NCI-H187 treated with DMSO at 0.1 percent for 48 hours (cell line): ENCODE measurements at regions not wholly inside any gene's neighbourhood (a gene's known extent, or its start where the extent isn't known, plus 50 kb on each side); places are given as distances from the start of the nearest gene placed in this dataset.
"Not testable (repeated sequence)": the region's sequence is repeated elsewhere in the genome, so short reads cannot be mapped to it uniquely, and the experiment has no call there.

Source experiments
- DNase-seq: peaks from one replicate; lab custom pipeline; 2025; lab: John Stamatoyannopoulos, UW

DNA sequence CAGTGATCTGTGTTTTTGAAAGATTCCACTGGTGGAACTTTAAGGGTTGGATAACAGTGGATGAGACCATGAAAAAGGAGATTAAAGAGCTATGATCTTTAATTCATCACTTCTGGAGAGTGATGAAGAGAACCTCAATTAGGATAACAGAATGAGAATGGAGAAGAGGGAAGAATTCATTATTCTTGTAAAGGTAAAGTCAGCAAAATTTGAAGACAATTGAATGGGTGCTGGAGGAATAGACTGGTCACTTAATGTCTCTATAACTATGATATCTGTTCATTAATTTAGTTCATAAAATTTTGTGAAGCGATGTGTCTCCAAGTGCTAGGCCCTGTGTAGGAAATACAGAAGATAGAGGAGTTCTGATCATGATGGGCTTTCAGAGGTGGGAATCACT lies 1013.2 kb upstream of the FANCL start:
- no peak for DNase-seq

DNA sequence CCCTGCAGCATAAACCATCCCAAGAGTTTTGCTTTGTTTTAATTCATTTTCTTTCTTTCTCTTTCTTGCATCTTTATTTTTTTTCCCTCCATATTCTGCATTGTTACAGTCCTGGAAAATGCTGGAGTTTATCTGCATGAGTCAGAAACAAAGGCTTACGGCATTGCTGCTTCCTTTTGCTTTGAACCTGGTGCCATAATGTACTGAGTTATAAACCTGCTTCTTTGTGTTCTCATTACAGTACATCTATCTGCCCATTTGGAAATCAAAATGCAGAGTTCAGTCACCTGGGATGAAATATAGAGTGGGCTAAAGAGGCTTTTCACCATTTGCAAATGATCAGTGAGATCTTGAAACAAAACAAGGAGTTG lies 1009.2 kb upstream of the FANCL start:
- no peak for DNase-seq

DNA sequence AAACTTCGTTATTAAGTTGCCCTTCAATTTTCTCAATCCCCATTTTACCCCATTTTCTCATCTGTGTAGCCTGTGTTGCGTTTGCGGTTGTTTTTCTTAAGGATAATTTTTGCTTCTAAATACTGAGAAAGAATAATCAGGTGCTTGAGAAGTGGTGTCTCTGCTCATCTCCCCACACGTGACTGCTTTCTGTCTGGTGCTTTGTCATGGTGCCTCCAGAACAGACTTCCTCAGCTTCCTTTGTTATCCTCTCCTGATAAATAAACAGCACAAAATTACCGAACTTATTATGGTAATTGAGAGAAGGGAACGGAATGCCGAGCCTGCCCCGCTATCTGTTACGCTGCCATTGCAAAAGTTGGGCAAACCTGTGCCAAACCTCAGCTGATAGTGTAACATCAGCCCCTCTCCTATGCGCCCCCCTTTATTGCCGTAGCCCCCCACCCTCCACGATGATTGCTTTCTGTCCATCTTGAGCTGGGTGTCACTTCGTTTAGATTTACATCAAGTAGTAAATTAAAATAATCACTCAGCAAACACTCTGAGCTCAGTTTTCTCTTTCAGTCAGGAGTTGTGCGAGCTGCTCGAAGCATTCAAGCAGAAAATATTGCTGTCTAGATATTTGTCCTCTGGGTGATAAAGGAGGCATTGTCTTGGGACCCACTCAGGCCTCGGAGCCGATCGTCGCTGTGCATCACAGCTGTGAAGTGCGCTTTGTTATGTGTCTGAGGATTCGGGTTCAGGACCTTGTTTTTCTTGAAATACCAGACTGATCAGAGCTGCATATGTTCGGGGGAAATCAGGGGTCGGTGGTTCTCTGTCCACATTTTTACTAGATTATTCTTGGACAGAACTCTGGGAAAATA lies 1008.5 kb upstream of the FANCL start:
- DNase-seq = peak; percentile 51

DNA sequence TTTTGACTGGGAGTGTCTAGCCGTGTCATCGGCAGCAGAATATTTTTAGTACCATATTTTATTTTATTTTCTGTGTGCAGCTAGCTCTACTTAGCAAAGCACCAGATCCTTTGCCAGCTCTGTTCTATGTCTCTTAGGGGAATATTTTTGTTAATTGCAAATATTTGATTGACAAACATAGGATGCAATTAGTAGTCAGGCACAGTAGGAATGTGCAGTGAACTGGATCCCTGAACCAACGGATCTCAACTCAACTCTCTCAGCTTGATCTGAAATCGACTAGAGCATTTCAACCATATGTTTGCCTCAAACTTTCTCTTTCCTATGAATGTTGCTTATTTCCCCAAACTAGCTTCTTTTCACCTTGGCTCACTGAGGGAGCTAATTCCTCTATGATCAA lies 998.0 kb upstream of the FANCL start:
- DNase-seq = no peak

- DNase-seq = no peak
Measured at GRCh38 chr2:59237311-59237710, 996.2 kb upstream of the FANCL start.

GRCh38 chr2:59236723-59237122 lies 995.6 kb upstream of the FANCL start:
- DNase-seq = no peak

DNA sequence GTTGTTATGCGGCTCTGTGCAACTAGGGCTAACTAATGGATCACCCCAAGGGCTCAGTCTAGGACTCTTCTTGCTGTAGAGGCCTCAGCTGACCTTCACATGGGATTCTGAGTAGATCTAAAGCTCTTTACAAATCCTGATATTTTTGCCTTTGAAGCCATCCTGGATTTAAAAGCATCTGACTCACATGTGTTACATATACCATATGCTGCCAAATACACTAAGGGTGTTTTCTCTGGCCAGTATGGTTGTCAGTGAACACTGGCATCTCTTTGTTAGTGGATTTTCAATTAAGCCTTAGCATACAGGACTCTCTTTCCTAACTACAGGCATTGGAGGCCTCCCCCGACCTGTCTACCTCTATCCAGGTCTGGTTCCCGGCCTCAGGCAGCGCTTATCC lies 992.8 kb upstream of the FANCL start:
- no peak for DNase-seq

DNA sequence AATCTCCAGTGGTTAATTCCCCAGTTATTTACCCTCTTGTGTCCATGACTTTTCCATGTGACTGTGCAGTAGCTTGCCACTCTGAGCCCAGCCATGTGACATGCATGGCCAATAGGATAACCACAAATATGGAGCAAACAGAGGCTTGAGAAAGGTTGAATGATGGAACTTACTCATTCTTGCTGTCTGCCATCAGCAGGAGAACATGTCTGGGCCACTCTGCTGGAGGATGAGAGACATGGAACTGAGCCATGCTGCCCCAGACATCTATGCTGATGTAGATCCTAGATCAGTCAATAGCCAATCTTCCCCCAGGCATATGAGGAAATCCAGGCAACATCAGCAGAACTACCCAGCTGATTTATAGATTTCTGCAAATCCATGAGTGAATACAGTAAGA lies 992.3 kb upstream of the FANCL start:
- DNase-seq = no peak

DNA sequence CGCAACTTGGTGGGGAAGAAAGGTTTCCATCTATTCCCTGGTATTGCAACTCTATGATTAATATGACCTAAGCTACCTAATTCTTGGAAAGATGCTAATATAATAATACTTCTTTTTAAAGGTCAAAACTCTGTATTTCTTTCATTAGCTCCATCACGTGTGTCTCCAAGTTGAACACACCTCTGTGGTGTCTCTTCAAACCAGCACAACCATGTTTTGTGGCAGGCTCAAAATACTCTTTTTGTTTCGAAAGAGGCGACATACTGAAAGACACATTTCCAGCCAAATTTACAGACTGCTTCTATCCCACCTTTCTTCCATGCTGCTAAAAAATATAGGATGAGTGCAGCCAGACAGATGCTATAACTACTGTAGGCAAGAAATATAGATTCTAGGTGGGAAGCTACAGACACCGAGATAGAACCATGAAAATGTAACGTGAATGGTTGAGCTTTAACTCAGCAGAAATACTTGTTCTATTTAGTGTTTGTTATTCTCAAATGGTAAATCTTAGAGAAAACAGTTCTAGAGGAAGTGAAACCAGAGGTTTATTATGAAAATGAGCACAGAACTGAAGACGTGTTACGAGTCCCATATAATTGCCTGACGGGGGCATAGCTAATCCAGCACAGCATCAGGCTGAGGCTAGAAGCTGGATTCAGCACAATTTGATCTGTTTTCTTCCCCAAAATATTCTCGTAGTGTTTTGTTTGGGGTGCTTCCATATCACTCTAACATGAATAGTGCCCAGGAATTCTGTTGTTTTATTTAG lies 991.5 kb upstream of the FANCL start:
- no peak for DNase-seq

- not testable (repeated sequence) for DNase-seq
Measured at GRCh38 chr2:59226362-59226761, 985.2 kb upstream of the FANCL start.

- DNase-seq = no peak
Measured at GRCh38 chr2:59223742-59224141, 982.6 kb upstream of the FANCL start.

GRCh38 chr2:59217360-59217759 lies 976.2 kb upstream of the FANCL start:
- peak; percentile 48 for DNase-seq

- DNase-seq = no peak
Measured at GRCh38 chr2:59206361-59206760, 965.2 kb upstream of the FANCL start.

GRCh38 chr2:59204040-59204439 lies 962.9 kb upstream of the FANCL start:
- peak; percentile 52 for DNase-seq

DNA sequence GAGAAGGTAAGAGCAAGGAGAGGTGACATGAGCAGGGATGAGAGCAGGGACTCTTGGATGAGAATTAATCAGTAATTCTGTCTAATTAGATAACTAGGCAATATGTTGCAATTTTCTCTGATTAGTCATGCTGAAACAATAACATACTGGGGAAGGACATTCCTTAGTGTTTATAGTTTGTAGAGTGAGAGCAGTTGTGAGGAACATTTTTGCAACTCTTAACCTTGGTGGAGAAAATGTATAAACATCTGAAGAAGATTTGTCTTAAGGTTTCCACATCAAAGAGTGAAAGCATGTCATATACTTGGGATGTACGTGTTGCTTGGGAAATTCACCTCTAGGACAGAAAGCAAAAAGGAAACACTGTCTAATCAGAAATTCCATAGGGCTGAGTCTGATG lies 955.4 kb upstream of the FANCL start:
- DNase-seq = no peak

GRCh38 chr2:59195851-59196250 lies 954.7 kb upstream of the FANCL start:
- no peak for DNase-seq

- no peak for DNase-seq
Measured at GRCh38 chr2:59191781-59192180, 950.7 kb upstream of the FANCL start.

GRCh38 chr2:59190518-59190917 lies 949.4 kb upstream of the FANCL start:
- DNase-seq = no peak

GRCh38 chr2:59184276-59185020 lies 943.3 kb upstream of the FANCL start:
- DNase-seq = no peak

DNA sequence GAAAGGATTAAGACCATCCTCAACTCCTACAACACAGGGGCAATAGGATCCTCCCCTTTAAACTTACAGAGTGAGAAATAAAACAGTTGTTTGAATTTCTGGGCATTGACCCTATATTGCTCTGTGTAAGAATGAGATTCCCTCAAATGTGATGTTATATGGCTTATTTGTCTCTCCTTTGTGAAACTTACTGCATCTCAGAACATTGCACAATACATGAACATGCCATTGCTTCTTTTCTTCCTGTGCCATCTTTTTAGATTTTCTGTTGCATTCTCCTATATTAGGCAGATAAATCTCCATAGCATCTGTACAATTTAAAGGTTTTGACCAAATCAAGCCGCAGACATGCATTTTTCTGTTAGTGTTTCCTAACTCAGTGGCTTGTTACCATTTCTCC lies 941.9 kb upstream of the FANCL start:
- no peak for DNase-seq

DNA sequence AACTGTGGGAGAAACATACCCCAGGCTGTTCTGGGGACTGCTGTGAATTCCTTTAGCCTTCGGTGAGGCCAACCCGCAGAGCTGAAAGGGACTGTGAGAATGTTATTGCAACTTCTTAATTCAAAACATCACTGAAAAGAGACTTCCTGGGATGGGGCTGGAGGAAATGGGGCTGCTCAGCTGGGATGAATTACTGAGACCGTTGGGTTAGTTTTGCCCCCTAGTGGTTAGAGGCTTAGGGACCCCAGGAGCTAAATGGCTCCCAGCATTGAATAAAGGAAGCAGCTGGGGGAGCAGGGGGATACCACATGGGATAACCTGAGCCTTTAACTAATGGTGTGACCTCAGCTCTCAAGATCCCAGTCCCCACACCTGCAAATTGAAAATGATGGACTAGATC lies 941.1 kb upstream of the FANCL start:
- DNase-seq = no peak

- DNase-seq = no peak
Measured at GRCh38 chr2:59181347-59181746, 940.2 kb upstream of the FANCL start.

- no peak for DNase-seq
Measured at GRCh38 chr2:59180621-59181020, 939.5 kb upstream of the FANCL start.
